GM12875 (cell line): ENCODE measurements at regions not wholly inside any gene's neighbourhood (a gene's known extent, or its start where the extent isn't known, plus 50 kb on each side); places are given as distances from the start of the nearest gene placed in this dataset.

Experiments
- H3K4me3 ChIP-seq: one replicate; pipeline ENCODE4 v1.5.1; 2011; ENCODE audit warnings: low read depth, low read length, control low read depth
- CTCF ChIP-seq: IDR thresholded peaks from 2 replicates; pipeline ENCODE4 v1.5.1; 2011; ENCODE audit warnings: low read depth, mild to moderate bottlenecking, control low read depth, inconsistent platforms, low read length, moderate library complexity, borderline replicate concordance; ENCODE audit not compliant: insufficient read depth

GRCh38 chr11:71383461-71383860 lies 64.7 kb downstream of the DHCR7 start:
- no peak for TF ChIP-seq CTCF
- no peak overlapping the region for H3K4me3 ChIP-seq

GRCh38 chr11:71381781-71382505 lies 66.2 kb downstream of the DHCR7 start:
- no peak for TF ChIP-seq CTCF
- no peak overlapping the region for H3K4me3 ChIP-seq

GRCh38 chr11:71379701-71380100 lies 68.5 kb downstream of the DHCR7 start:
- no peak overlapping the region for H3K4me3 ChIP-seq
- no peak for TF ChIP-seq CTCF

GRCh38 chr11:71373791-71374454 lies 74.3 kb downstream of the DHCR7 start:
- H3K4me3 ChIP-seq: no peak overlapping the region
- TF ChIP-seq CTCF: no peak

- H3K4me3 ChIP-seq: no peak overlapping the region
- peak; percentile 10; the same call in 1 of the 2 replicates for TF ChIP-seq CTCF
Measured at GRCh38 chr11:71372693-71373657, 75.2 kb downstream of the DHCR7 start.

- no peak overlapping the region for H3K4me3 ChIP-seq
- no peak for TF ChIP-seq CTCF
Measured at GRCh38 chr11:71371674-71372069, 76.5 kb downstream of the DHCR7 start.
